ENCODE measurements at regions not wholly inside any gene's neighbourhood (a gene's known extent, or its start where the extent isn't known, plus 50 kb on each side); places are given as distances from the start of the nearest gene placed in this dataset.
"Not testable (repeated sequence)": the region's sequence is repeated elsewhere in the genome, so short reads cannot be mapped to it uniquely, and the experiment has no call there.

GRCh38 chr6:56787209-56787608 is 144.5 kb upstream of the DST start:
- no peak for DNase-seq
- no peak overlapping the region for H3K4me3 Mint-ChIP-seq
- Histone ChIP-seq H3K9me3 (ENCODE audit: control insufficient read depth in 1 of 2, insufficient read depth in 1 of 2, low read length in 2 of 2) (no peaks in the 10 kb centered on the region), H3K4me1 (ENCODE audit: insufficient read depth, low read length) (no peaks in the 10 kb centered on the region), H3K27ac (ENCODE audit: low read depth in 1 of 2, low read length in 2 of 2) (no peak overlapping the region), H3K36me3 (ENCODE audit: insufficient read depth, low read length) (no peaks in the 10 kb centered on the region), H3K4me3 (ENCODE audit: low read length) (no peak overlapping the region), H3K27me3 (ENCODE audit: control insufficient read depth in 1 of 2, insufficient read depth in 2 of 2, low read length in 2 of 2) (no peaks in the 10 kb centered on the region)
- no peaks in the 10 kb centered on the region for H3K36me3 Mint-ChIP-seq (ENCODE audit: low read depth)
- intact Hi-C loops (cut with DNase I, micrococcal nuclease) = no loop called here
- H3K4me1 Mint-ChIP-seq (ENCODE audit: low read depth) = no peaks in the 10 kb centered on the region
- ATAC-seq (ENCODE audit: poor library complexity) = no peak
- TF ChIP-seq CTCF (IDR thresholded peaks at IDR 0.05) = no peak
- ChIA-PET CTCF (no interaction called here), POLR2A (no interaction called here)
- peaks cover 2% of the 10 kb centered on the region for H3K9me3 Mint-ChIP-seq
- no peak overlapping the region for H3K27ac Mint-ChIP-seq
- peaks cover 5% of the 10 kb centered on the region for H3K27me3 Mint-ChIP-seq

DNA sequence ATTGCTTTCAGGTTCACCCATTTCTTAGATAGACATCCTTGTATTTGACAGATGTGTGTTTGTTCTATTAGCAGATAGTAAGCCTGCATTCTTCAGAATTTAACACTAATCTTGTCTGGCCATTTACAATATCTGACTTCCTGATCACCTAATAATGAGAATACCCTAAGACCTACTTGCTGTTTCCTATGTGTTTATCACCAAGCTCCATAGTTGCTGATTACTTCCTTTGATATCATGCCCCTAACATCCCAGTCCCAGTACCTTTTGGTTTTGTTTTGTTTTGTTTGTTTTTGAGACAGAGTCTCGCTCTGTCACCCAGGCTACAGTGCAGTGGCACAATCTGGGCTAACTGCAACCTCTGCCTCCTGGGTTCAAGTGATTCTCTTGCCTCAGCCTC is 143.6 kb upstream of the DST start:
- intact Hi-C loops (cut with DNase I, micrococcal nuclease) = no loop called here
- H3K4me3 Mint-ChIP-seq = no peak overlapping the region

DNA sequence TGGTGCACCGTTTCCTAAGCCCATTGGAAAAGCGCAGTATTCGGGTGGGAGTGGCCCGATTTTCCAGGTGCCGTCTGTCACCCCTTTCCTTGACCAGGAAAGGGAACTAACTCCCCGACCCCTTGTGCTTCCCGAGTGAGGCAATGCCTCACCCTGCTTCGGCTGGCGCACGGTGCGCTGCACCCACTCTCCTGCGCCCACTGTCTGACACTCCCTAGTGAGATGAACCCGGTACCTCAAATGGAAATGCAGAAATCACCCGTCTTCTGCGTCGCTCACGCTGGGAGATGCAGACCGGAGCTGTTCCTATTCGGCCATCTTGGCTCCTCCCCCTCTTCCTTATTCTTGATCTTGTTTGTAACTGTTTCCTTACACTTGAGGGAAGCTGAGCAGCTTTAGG is 142.8 kb upstream of the DST start:
- H3K4me3 ChIP-seq (ENCODE audit: low read length); H3K27me3 Mint-ChIP-seq; CTCF ChIA-PET; POLR2A ChIA-PET; H3K4me1 Mint-ChIP-seq (ENCODE audit: low read depth); H3K27ac Mint-ChIP-seq; DNase-seq; intact Hi-C loops (cut with DNase I, micrococcal nuclease); H3K36me3 Mint-ChIP-seq (ENCODE audit: low read depth); H3K27ac ChIP-seq (ENCODE audit: low read depth in 1 of 2, low read length in 2 of 2); H3K4me3 Mint-ChIP-seq; H3K27me3 ChIP-seq (ENCODE audit: control insufficient read depth in 1 of 2, insufficient read depth in 2 of 2, low read length in 2 of 2); H3K9me3 Mint-ChIP-seq; H3K4me1 ChIP-seq (ENCODE audit: insufficient read depth, low read length); H3K36me3 ChIP-seq (ENCODE audit: insufficient read depth, low read length); H3K9me3 ChIP-seq (ENCODE audit: control insufficient read depth in 1 of 2, insufficient read depth in 1 of 2, low read length in 2 of 2); ATAC-seq (ENCODE audit: poor library complexity): not testable (repeated sequence)

More for the DNA sequence above, 143.6 kb upstream of the DST start:
- Mint-ChIP-seq H3K27ac (no peak overlapping the region), H3K9me3 (peaks cover 2% of the 10 kb centered on the region), H3K27me3 (peaks cover 5% of the 10 kb centered on the region), H3K4me1 (ENCODE audit: low read depth) (no peaks in the 10 kb centered on the region), H3K36me3 (ENCODE audit: low read depth) (no peaks in the 10 kb centered on the region)
- Histone ChIP-seq H3K27me3 (ENCODE audit: control insufficient read depth in 1 of 2, insufficient read depth in 2 of 2, low read length in 2 of 2) (no peaks in the 10 kb centered on the region), H3K4me3 (ENCODE audit: low read length) (no peak overlapping the region), H3K27ac (ENCODE audit: low read depth in 1 of 2, low read length in 2 of 2) (no peak overlapping the region), H3K9me3 (ENCODE audit: control insufficient read depth in 1 of 2, insufficient read depth in 1 of 2, low read length in 2 of 2) (no peaks in the 10 kb centered on the region), H3K4me1 (ENCODE audit: insufficient read depth, low read length) (no peaks in the 10 kb centered on the region), H3K36me3 (ENCODE audit: insufficient read depth, low read length) (no peaks in the 10 kb centered on the region)
- CTCF ChIA-PET = no interaction called here
- POLR2A ChIA-PET = no interaction called here
- no peak for ATAC-seq (ENCODE audit: poor library complexity)
- DNase-seq = no peak
- TF ChIP-seq CTCF (IDR thresholded peaks at IDR 0.05) = no peak

DNA sequence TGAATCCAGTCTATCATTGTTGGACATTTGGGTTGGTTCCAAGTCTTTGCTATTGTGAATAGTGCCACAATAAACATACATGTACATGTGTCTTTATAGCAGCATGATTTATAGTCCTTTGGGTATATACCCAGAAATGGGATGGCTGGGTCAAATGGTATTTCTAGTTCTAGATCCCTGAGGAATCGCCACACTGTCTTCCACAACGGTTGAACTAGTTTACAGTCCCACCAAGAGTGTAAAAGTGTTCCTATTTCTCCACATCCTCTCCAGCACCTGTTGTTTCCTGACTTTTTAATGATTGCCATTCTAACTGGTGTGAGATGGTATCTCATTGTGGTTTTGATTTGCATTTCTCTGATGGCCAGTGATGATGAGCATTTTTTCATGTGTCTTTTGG is 137.4 kb upstream of the DST start:
- H3K9me3 ChIP-seq (ENCODE audit: control insufficient read depth in 1 of 2, insufficient read depth in 1 of 2, low read length in 2 of 2); CTCF ChIA-PET; H3K4me3 Mint-ChIP-seq; H3K4me1 ChIP-seq (ENCODE audit: insufficient read depth, low read length); H3K36me3 Mint-ChIP-seq (ENCODE audit: low read depth); H3K27me3 ChIP-seq (ENCODE audit: control insufficient read depth in 1 of 2, insufficient read depth in 2 of 2, low read length in 2 of 2); H3K4me3 ChIP-seq (ENCODE audit: low read length); H3K27me3 Mint-ChIP-seq; H3K9me3 Mint-ChIP-seq; H3K27ac ChIP-seq (ENCODE audit: low read depth in 1 of 2, low read length in 2 of 2); POLR2A ChIA-PET; DNase-seq; H3K36me3 ChIP-seq (ENCODE audit: insufficient read depth, low read length); ATAC-seq (ENCODE audit: poor library complexity); H3K27ac Mint-ChIP-seq; intact Hi-C loops (cut with DNase I, micrococcal nuclease); H3K4me1 Mint-ChIP-seq (ENCODE audit: low read depth): not testable (repeated sequence)

GRCh38 chr6:56778503-56778902 is 135.8 kb upstream of the DST start:
- H3K27ac ChIP-seq (ENCODE audit: low read depth in 1 of 2, low read length in 2 of 2); DNase-seq; H3K4me3 ChIP-seq (ENCODE audit: low read length); intact Hi-C loops (cut with DNase I, micrococcal nuclease); H3K27me3 Mint-ChIP-seq; H3K4me3 Mint-ChIP-seq; H3K9me3 ChIP-seq (ENCODE audit: control insufficient read depth in 1 of 2, insufficient read depth in 1 of 2, low read length in 2 of 2); ATAC-seq (ENCODE audit: poor library complexity); H3K36me3 Mint-ChIP-seq (ENCODE audit: low read depth); H3K4me1 Mint-ChIP-seq (ENCODE audit: low read depth); H3K9me3 Mint-ChIP-seq; H3K36me3 ChIP-seq (ENCODE audit: insufficient read depth, low read length); CTCF ChIA-PET; H3K27ac Mint-ChIP-seq; H3K27me3 ChIP-seq (ENCODE audit: control insufficient read depth in 1 of 2, insufficient read depth in 2 of 2, low read length in 2 of 2); POLR2A ChIA-PET; H3K4me1 ChIP-seq (ENCODE audit: insufficient read depth, low read length): not testable (repeated sequence)
